HL-60 (cell line): ENCODE measurements at regions not wholly inside any gene's neighbourhood (a gene's known extent, or its start where the extent isn't known, plus 50 kb on each side); places are given as distances from the start of the nearest gene placed in this dataset.

Experiments
- CTCF ChIP-seq: IDR thresholded peaks from one replicate; pipeline ENCODE4 v1.5.1; 2011; ENCODE audit warnings: low read length, control low read depth, inconsistent platforms; ENCODE audit not compliant: insufficient read depth
- GABPA ChIP-seq: IDR thresholded peaks from 2 replicates; pipeline ENCODE4 v1.6.1; 2012; ENCODE audit warnings: low read depth
- POLR2AphosphoS5 ChIP-seq: IDR thresholded peaks from 2 replicates; pipeline ENCODE4 v1.6.1; 2012; ENCODE audit warnings: low read depth
- REST ChIP-seq: IDR thresholded peaks from 2 replicates; pipeline ENCODE4 v1.6.1; 2012; ENCODE audit warnings: low read depth; ENCODE audit not compliant: insufficient replicate concordance
- SPI1 ChIP-seq: IDR thresholded peaks from 2 replicates; pipeline ENCODE4 v1.6.1; 2012; ENCODE audit warnings: low read depth, mild to moderate bottlenecking, borderline replicate concordance

- TF ChIP-seq REST (no peak), CTCF (no peak), POLR2AphosphoS5 (no peak), GABPA (no peak), SPI1 (no peak)
Observed at GRCh38 chr9:6150483-6150882, 65.1 kb upstream of the IL33 start.
